Loucy (cell line): ENCODE measurements at regions not wholly inside any gene's neighbourhood (a gene's known extent, or its start where the extent isn't known, plus 50 kb on each side); places are given as distances from the start of the nearest gene placed in this dataset.

Experiments used
- H2AFZ ChIP-seq: fragments of 200-600 bp; sonication (generic); 2 replicates; pipeline ENCODE4 v1.6.0; 2016; ENCODE audit warnings: antibody characterized with exemption, mild to moderate bottlenecking, low read length, moderate library complexity
- H3F3A ChIP-seq: fragments of 200-600 bp; 2 replicates; pipeline ENCODE4 v1.6.0; 2016; ENCODE audit warnings: antibody characterized with exemption, low read depth, mild to moderate bottlenecking
- H3K27me3 ChIP-seq: fragments of 200-600 bp; sonication (generic); 2 replicates; pipeline ENCODE4 v1.6.1; 2014; ENCODE audit warnings: low read length, mild to moderate bottlenecking; ENCODE audit not compliant: insufficient read depth, poor library complexity, severe bottlenecking
- H3K36me3 ChIP-seq: fragments of 200-600 bp; sonication (generic); 2 replicates; pipeline ENCODE4 v1.6.1; 2016; ENCODE audit warnings: low read length; ENCODE audit not compliant: insufficient read depth
- H3K4me1 ChIP-seq: fragments of 200-600 bp; sonication (generic); 2 replicates; pipeline ENCODE4 v1.5.1; 2014; ENCODE audit warnings: low read length, mild to moderate bottlenecking; ENCODE audit not compliant: insufficient read depth, poor library complexity, severe bottlenecking
- H3K4me2 ChIP-seq: fragments of 200-600 bp; sonication (generic); 2 replicates; pipeline ENCODE4 v1.6.0; 2014; ENCODE audit warnings: antibody characterized with exemption, low read length, low read depth, mild to moderate bottlenecking; ENCODE audit not compliant: poor library complexity, severe bottlenecking
- H3K4me3 ChIP-seq: fragments of 200-600 bp; sonication (generic); 2 replicates; pipeline ENCODE4 v1.5.1; 2014; ENCODE audit warnings: low read length, mild to moderate bottlenecking, mixed read lengths; ENCODE audit not compliant: poor library complexity, severe bottlenecking
- H3K79me2 ChIP-seq: fragments of 200-600 bp; sonication (generic); 2 replicates; pipeline ENCODE4 v1.6.1; 2014; ENCODE audit warnings: low read length; ENCODE audit not compliant: insufficient read depth
- H3K9ac ChIP-seq: fragments of 200-600 bp; sonication (generic); 2 replicates; pipeline ENCODE4 v1.6.0; 2014; ENCODE audit warnings: mild to moderate bottlenecking, low read depth, low read length, moderate library complexity; ENCODE audit not compliant: poor library complexity, severe bottlenecking
- H3K9me2 ChIP-seq: fragments of 200-600 bp; sonication (generic); replicated peaks from 2 replicates; pipeline ENCODE4 v1.6.1; 2016; ENCODE audit warnings: low read depth, low read length, mixed read lengths
- H3K9me3 ChIP-seq: fragments of 200-600 bp; sonication (generic); 2 replicates; pipeline ENCODE4 v1.6.1; 2014; ENCODE audit warnings: mild to moderate bottlenecking, antibody characterized with exemption, low read length, low read depth; ENCODE audit not compliant: insufficient read depth
- H4K20me1 ChIP-seq: fragments of 200-600 bp; sonication (generic); 2 replicates; pipeline ENCODE4 v1.6.0; 2014; ENCODE audit warnings: antibody characterized with exemption, low read length, mild to moderate bottlenecking; ENCODE audit not compliant: insufficient read depth, poor library complexity, severe bottlenecking
- CTCF ChIP-seq: fragments of 200-600 bp; sonication (generic); conservative IDR thresholded peaks from 2 replicates; pipeline ENCODE4 v1.5.1; 2014; ENCODE audit warnings: mild to moderate bottlenecking, antibody characterized with exemption, low read length
- EZH2phosphoT487 ChIP-seq: fragments of 200-600 bp; IDR thresholded peaks from 2 replicates; pipeline ENCODE4 v1.6.1; 2018; ENCODE audit warnings: antibody characterized with exemption, mild to moderate bottlenecking, moderate library complexity, borderline replicate concordance

- H2AFZ ChIP-seq: no peak overlapping the region
- H3K27me3 ChIP-seq: no peaks in the 10 kb centered on the region
- TF ChIP-seq CTCF: no peak
- TF ChIP-seq EZH2phosphoT487: no peak
These were observed 128.8 kb downstream of the FOXL1 start for GRCh38 chr16:86707171-86707570.

GRCh38 chr16:86707581-86707980, 129.2 kb downstream of the FOXL1 start:
- H3K27me3 ChIP-seq: no peaks in the 10 kb centered on the region
- no peak for TF ChIP-seq EZH2phosphoT487
- TF ChIP-seq CTCF: no peak
- no peak overlapping the region for H2AFZ ChIP-seq

More at GRCh38 chr16:86707171-86707570, 128.8 kb downstream of the FOXL1 start:
- Histone ChIP-seq H3K9ac (no peak overlapping the region), H3K4me1 (no peaks in the 10 kb centered on the region), H4K20me1 (no peaks in the 10 kb centered on the region), H3K4me2 (no peak overlapping the region), H3K9me2 (no peaks in the 10 kb centered on the region), H3K9me3 (no peaks in the 10 kb centered on the region), H3F3A (no peaks in the 10 kb centered on the region), H3K79me2 (no peaks in the 10 kb centered on the region), H3K36me3 (no peaks in the 10 kb centered on the region), H3K4me3 (no peak overlapping the region)

GRCh38 chr16:86708431-86708830, 130.1 kb downstream of the FOXL1 start:
- H3K4me3 ChIP-seq: no peak overlapping the region
- no peaks in the 10 kb centered on the region for H4K20me1 ChIP-seq
- H3K36me3 ChIP-seq: no peaks in the 10 kb centered on the region
- H3K9ac ChIP-seq: no peak overlapping the region
- no peaks in the 10 kb centered on the region for H3K4me1 ChIP-seq
- no peak overlapping the region for H2AFZ ChIP-seq
- H3K4me2 ChIP-seq: no peak overlapping the region
- no peaks in the 10 kb centered on the region for H3K27me3 ChIP-seq
- TF ChIP-seq EZH2phosphoT487: no peak
- no peak for TF ChIP-seq CTCF
- H3F3A ChIP-seq: no peaks in the 10 kb centered on the region
- H3K79me2 ChIP-seq: no peaks in the 10 kb centered on the region
- no peaks in the 10 kb centered on the region for H3K9me2 ChIP-seq
- no peaks in the 10 kb centered on the region for H3K9me3 ChIP-seq

More at GRCh38 chr16:86707581-86707980, 129.2 kb downstream of the FOXL1 start:
- no peaks in the 10 kb centered on the region for H3K79me2 ChIP-seq
- no peaks in the 10 kb centered on the region for H3F3A ChIP-seq
- no peaks in the 10 kb centered on the region for H3K36me3 ChIP-seq
- H3K9ac ChIP-seq: no peak overlapping the region
- H4K20me1 ChIP-seq: no peaks in the 10 kb centered on the region
- H3K4me1 ChIP-seq: no peaks in the 10 kb centered on the region
- no peak overlapping the region for H3K4me2 ChIP-seq
- no peaks in the 10 kb centered on the region for H3K9me2 ChIP-seq
- no peak overlapping the region for H3K4me3 ChIP-seq
- no peaks in the 10 kb centered on the region for H3K9me3 ChIP-seq
